ENCODE measurements at regions not wholly inside any gene's neighbourhood (a gene's known extent, or its start where the extent isn't known, plus 50 kb on each side); places are given as distances from the start of the nearest gene placed in this dataset.

- no peak for TF ChIP-seq POLR2A (IDR thresholded peaks at IDR 0.05)
- TF ChIP-seq, protein P1, sequence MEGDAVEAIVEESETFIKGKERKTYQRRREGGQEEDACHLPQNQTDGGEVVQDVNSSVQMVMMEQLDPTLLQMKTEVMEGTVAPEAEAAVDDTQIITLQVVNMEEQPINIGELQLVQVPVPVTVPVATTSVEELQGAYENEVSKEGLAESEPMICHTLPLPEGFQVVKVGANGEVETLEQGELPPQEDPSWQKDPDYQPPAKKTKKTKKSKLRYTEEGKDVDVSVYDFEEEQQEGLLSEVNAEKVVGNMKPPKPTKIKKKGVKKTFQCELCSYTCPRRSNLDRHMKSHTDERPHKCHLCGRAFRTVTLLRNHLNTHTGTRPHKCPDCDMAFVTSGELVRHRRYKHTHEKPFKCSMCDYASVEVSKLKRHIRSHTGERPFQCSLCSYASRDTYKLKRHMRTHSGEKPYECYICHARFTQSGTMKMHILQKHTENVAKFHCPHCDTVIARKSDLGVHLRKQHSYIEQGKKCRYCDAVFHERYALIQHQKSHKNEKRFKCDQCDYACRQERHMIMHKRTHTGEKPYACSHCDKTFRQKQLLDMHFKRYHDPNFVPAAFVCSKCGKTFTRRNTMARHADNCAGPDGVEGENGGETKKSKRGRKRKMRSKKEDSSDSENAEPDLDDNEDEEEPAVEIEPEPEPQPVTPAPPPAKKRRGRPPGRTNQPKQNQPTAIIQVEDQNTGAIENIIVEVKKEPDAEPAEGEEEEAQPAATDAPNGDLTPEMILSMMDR (IDR thresholded peaks at IDR 0.05): no peak
Observed at GRCh38 chr18:3333721-3334386, 71.9 kb downstream of the MYL12B start.
